H1 (cell line): ENCODE measurements at regions not wholly inside any gene's neighbourhood (a gene's known extent, or its start where the extent isn't known, plus 50 kb on each side); places are given as distances from the start of the nearest gene placed in this dataset.

ENCODE experiments used
- CTCF ChIA-PET: fragments of 300-600 bp; sonication (Branson Sonifier 250); formaldehyde crosslinking; loops from one replicate; lab custom pipeline; 2021; ENCODE audit not compliant: partially characterized antibody; lab: Charles Lee
- POLR2A ChIA-PET: fragments of 300-600 bp; sonication (Branson Sonifier 250); formaldehyde crosslinking; loops from one replicate; lab custom pipeline; 2021; ENCODE audit warnings: inconsistent platforms; ENCODE audit not compliant: partially characterized antibody; lab: Charles Lee
- DNase-seq, 2 experiments: peaks; one replicate each; pipeline versions ENCODE4 v3.0.0 to v3.0.0-alpha.2; 2010 to 2022; ENCODE audit warnings: low spot score in 2 of 2, low read depth in 1 of 2, mixed read lengths in 1 of 2
- FAIRE-seq: peaks from 2 replicates; lab custom pipeline; 2011; peaks lifted over from hg19 to GRCh38; lab: Jason Lieb, UNC
- H2AFZ ChIP-seq: 2 replicates; pipeline ENCODE4 v1.8.1; 2012; ENCODE audit warnings: low read length, inconsistent platforms
- H2AK5ac ChIP-seq: 2 replicates; pipeline ENCODE4 v1.6.1; 2013; ENCODE audit warnings: low read depth, low read length
- H2BK120ac ChIP-seq: replicated peaks from 2 replicates; pipeline ENCODE3; 2013; ENCODE audit warnings: low read depth, low read length, inconsistent platforms
- H2BK12ac ChIP-seq: 2 replicates; pipeline ENCODE4 v1.6.1; 2013; ENCODE audit warnings: low read depth, low read length
- H2BK15ac ChIP-seq: 2 replicates; pipeline ENCODE4 v1.6.1; 2013; ENCODE audit warnings: low read length
- H2BK20ac ChIP-seq: 2 replicates; pipeline ENCODE4 v1.6.1; 2013; ENCODE audit warnings: low read length
- H2BK5ac ChIP-seq: 2 replicates; pipeline ENCODE4 v1.6.1; 2013; ENCODE audit warnings: low read depth, low read length
- H3K14ac ChIP-seq: 2 replicates; pipeline ENCODE4 v1.6.1; 2013; ENCODE audit warnings: inconsistent platforms; ENCODE audit not compliant: insufficient read length
- H3K18ac ChIP-seq: 2 replicates; pipeline ENCODE4 v1.6.1; 2013; ENCODE audit warnings: low read length; ENCODE audit errors: extremely low read depth
- H3K23ac ChIP-seq: 2 replicates; pipeline ENCODE4 v1.6.1; 2013; ENCODE audit warnings: inconsistent platforms; ENCODE audit not compliant: insufficient read length
- H3K23me2 ChIP-seq: 2 replicates; pipeline ENCODE4 v1.6.1; 2013; ENCODE audit warnings: low read depth, low read length
- H3K27ac ChIP-seq: 2 replicates; pipeline ENCODE4 v1.6.1; 2011; ENCODE audit warnings: low read depth, low read length, inconsistent platforms
- H3K27me3 ChIP-seq, 4 experiments: replicated peaks in 1 of 4; 1 replicate in 1 of 4; 2 replicates in 3 of 4; pipeline versions ENCODE4 v1.6.1 to v1.8.1; 2011 to 2013; ENCODE audit warnings: low read length in 3 of 4, mild to moderate bottlenecking in 3 of 4, inconsistent platforms in 2 of 4, mixed read lengths in 2 of 4, moderate library complexity in 1 of 4; ENCODE audit not compliant: control insufficient read depth in 3 of 4, insufficient read depth in 3 of 4; ENCODE audit errors: extremely low read depth in 1 of 4
- H3K36me3 ChIP-seq, 4 experiments: 2 replicates each; pipeline versions ENCODE4 v1.6.1 to v1.8.1; 2011 to 2013; ENCODE audit warnings: mild to moderate bottlenecking in 4 of 4, low read length in 3 of 4, moderate library complexity in 2 of 4, control low read depth in 1 of 4, inconsistent platforms in 1 of 4; ENCODE audit not compliant: insufficient read depth in 4 of 4, control insufficient read depth in 2 of 4
- H3K4ac ChIP-seq: replicated peaks from 2 replicates; pipeline ENCODE3; 2013; ENCODE audit warnings: low read length, low read depth, mixed read lengths, inconsistent platforms; ENCODE audit not compliant: insufficient read length
- H3K4me1 ChIP-seq, 4 experiments: replicated peaks in 1 of 4; 1 replicate in 1 of 4; 2 replicates in 3 of 4; pipeline versions ENCODE4 v1.6.1 to v1.8.1; 2011 to 2013; ENCODE audit warnings: low read length in 3 of 4, inconsistent platforms in 2 of 4, mixed read lengths in 1 of 4; ENCODE audit not compliant: insufficient read depth in 4 of 4, control insufficient read depth in 3 of 4
- H3K4me2 ChIP-seq, 2 experiments: 2 replicates each; pipeline versions ENCODE4 v1.6.1 to v1.8.1; 2011 to 2013; ENCODE audit warnings: low read depth in 2 of 2, low read length in 2 of 2, control low read depth in 1 of 2, inconsistent platforms in 1 of 2, mild to moderate bottlenecking in 1 of 2; ENCODE audit not compliant: insufficient read depth in 1 of 2
- H3K4me3 ChIP-seq, 4 experiments: fragments of 200-600, 300-600 bp in 1 of 4; sonication (generic), shearing (Covaris generic), sonication (Bioruptor Twin) in 1 of 4; 2 replicates each; pipeline versions ENCODE4 v1.5.1 to v1.8.1; 2011 to 2016; ENCODE audit warnings: low read length in 4 of 4, low read depth in 3 of 4, control low read depth in 2 of 4, inconsistent platforms in 2 of 4, mild to moderate bottlenecking in 2 of 4, mixed read lengths in 1 of 4, moderate library complexity in 1 of 4; ENCODE audit not compliant: insufficient read depth in 2 of 4; ENCODE audit errors: extremely low read depth in 1 of 4
- H3K56ac ChIP-seq: replicated peaks from 2 replicates; pipeline ENCODE3; 2013; ENCODE audit warnings: low read depth, mild to moderate bottlenecking, mixed read lengths, low read length, inconsistent platforms; ENCODE audit not compliant: insufficient read length
- H3K79me1 ChIP-seq: 2 replicates; pipeline ENCODE4 v1.6.1; 2013; ENCODE audit warnings: low read depth, low read length, control low read depth
- H3K79me2 ChIP-seq, 2 experiments: 2 replicates each; pipeline versions ENCODE4 v1.6.1 to v1.8.1; 2012 to 2013; ENCODE audit warnings: low read length in 2 of 2, mild to moderate bottlenecking in 2 of 2, inconsistent platforms in 1 of 2; ENCODE audit not compliant: insufficient read depth in 2 of 2, control insufficient read depth in 1 of 2
- H3K9ac ChIP-seq, 4 experiments: replicated peaks in 1 of 4; 1 replicate in 1 of 4; 2 replicates in 3 of 4; pipeline versions ENCODE4 v1.6.1 to v1.8.1; 2011 to 2013; ENCODE audit warnings: low read depth in 3 of 4, low read length in 3 of 4, control low read depth in 2 of 4, mild to moderate bottlenecking in 2 of 4, moderate library complexity in 2 of 4, inconsistent platforms in 1 of 4; ENCODE audit errors: extremely low read depth in 1 of 4
- H3K9me3 ChIP-seq, 2 experiments: 2 replicates each; pipeline versions ENCODE4 v1.6.1 to v1.8.1; 2012 to 2013; ENCODE audit warnings: mild to moderate bottlenecking in 2 of 2, moderate library complexity in 2 of 2, control low read depth in 1 of 2, inconsistent platforms in 1 of 2, low read depth in 1 of 2, low read length in 1 of 2, mixed read lengths in 1 of 2; ENCODE audit not compliant: insufficient read depth in 2 of 2
- H4K20me1 ChIP-seq, 2 experiments: replicated peaks in 1 of 2; 2 replicates each; pipeline versions ENCODE3 to v1.8.1; 2011 to 2013; ENCODE audit warnings: inconsistent platforms in 2 of 2, low read length in 2 of 2, mild to moderate bottlenecking in 1 of 2; ENCODE audit not compliant: insufficient read depth in 2 of 2, control insufficient read depth in 1 of 2
- H4K5ac ChIP-seq: 2 replicates; pipeline ENCODE4 v1.6.1; 2013; ENCODE audit warnings: low read length, low read depth, mixed read lengths, inconsistent platforms; ENCODE audit not compliant: insufficient read length
- H4K8ac ChIP-seq: 2 replicates; pipeline ENCODE4 v1.8.0; 2013; ENCODE audit warnings: mild to moderate bottlenecking, moderate library complexity, low read length, inconsistent platforms; ENCODE audit not compliant: insufficient read depth; ENCODE audit errors: extremely low read depth
- H4K91ac ChIP-seq: replicated peaks from 2 replicates; pipeline ENCODE3; 2013; ENCODE audit warnings: low read length, mixed read lengths, inconsistent platforms; ENCODE audit not compliant: insufficient read length
- CBX8 ChIP-seq: fragments of 300-800, 300-1000 bp; sonication (generic); IDR thresholded peaks from 2 replicates; pipeline ENCODE4 v1.7.1; 2016; ENCODE audit warnings: low read depth, low read length, borderline replicate concordance
- CHD1 ChIP-seq: IDR thresholded peaks from 2 replicates; pipeline ENCODE4 v1.6.1; 2012; ENCODE audit warnings: low read depth, low read length, improper control_type of control experiment
- CTBP2 ChIP-seq: IDR thresholded peaks from 2 replicates; pipeline ENCODE4 v1.7.0; 2011; ENCODE audit warnings: borderline replicate concordance, mild to moderate bottlenecking, moderate library complexity, mixed read lengths, low read length; ENCODE audit not compliant: insufficient read depth, insufficient read length
- EP300 ChIP-seq, 2 experiments: IDR thresholded peaks; 1 replicate in 1 of 2; 2 replicates in 1 of 2; pipeline ENCODE4 v1.6.1; 2011 to 2012; ENCODE audit warnings: low read depth in 2 of 2, low read length in 2 of 2, mild to moderate bottlenecking in 2 of 2, borderline replicate concordance in 1 of 2, inconsistent platforms in 1 of 2, moderate library complexity in 1 of 2
- EZH2 ChIP-seq: fragments of 200-600 bp; sonication (generic); IDR thresholded peaks from 2 replicates; pipeline ENCODE4 v1.7.1; 2012; ENCODE audit warnings: low read depth, mild to moderate bottlenecking, moderate library complexity, low read length, inconsistent platforms; ENCODE audit not compliant: severe bottlenecking
- GABPA ChIP-seq: IDR thresholded peaks from 2 replicates; pipeline ENCODE4 v1.6.1; 2011; ENCODE audit warnings: mild to moderate bottlenecking, low read length, moderate library complexity, borderline replicate concordance; ENCODE audit not compliant: insufficient read depth
- GTF2F1 ChIP-seq: IDR thresholded peaks from 2 replicates; pipeline ENCODE4 v1.6.1; 2012; ENCODE audit warnings: low read depth, low read length, improper control_type of control experiment, borderline replicate concordance
- JUN ChIP-seq: IDR thresholded peaks from 2 replicates; pipeline ENCODE4 v1.6.1; 2011; ENCODE audit warnings: low read depth, mild to moderate bottlenecking, improper control_type of control experiment, low read length
- PHF8 ChIP-seq: fragments of 200-600 bp; sonication (generic); conservative IDR thresholded peaks from 2 replicates; pipeline ENCODE4 v1.7.1; 2012; ENCODE audit warnings: low read depth, mild to moderate bottlenecking, inconsistent platforms, low read length, moderate library complexity
- RBBP5 ChIP-seq: IDR thresholded peaks from 2 replicates; pipeline ENCODE4 v1.7.1; 2012; ENCODE audit warnings: low read depth, mild to moderate bottlenecking, inconsistent platforms, low read length, moderate library complexity, borderline replicate concordance
- RFX5 ChIP-seq: IDR thresholded peaks from 2 replicates; pipeline ENCODE4 v1.6.1; 2011; ENCODE audit warnings: low read depth, low read length, improper control_type of control experiment, borderline replicate concordance
- SAP30 ChIP-seq: fragments of 300-600 bp; sonication (generic); IDR thresholded peaks from 2 replicates; pipeline ENCODE4 v1.7.1; 2012; ENCODE audit warnings: low read length, moderate library complexity, mild to moderate bottlenecking, inconsistent platforms; ENCODE audit not compliant: insufficient read depth, insufficient replicate concordance
- YY1 ChIP-seq: IDR thresholded peaks from 2 replicates; pipeline ENCODE4 v1.6.1; 2011; ENCODE audit warnings: low read depth, mild to moderate bottlenecking, low read length

GRCh38 chr5:125450771-125451170 is 704.3 kb upstream of the ZNF608 start (continued):
- no peak for TF ChIP-seq CTBP2

DNA sequence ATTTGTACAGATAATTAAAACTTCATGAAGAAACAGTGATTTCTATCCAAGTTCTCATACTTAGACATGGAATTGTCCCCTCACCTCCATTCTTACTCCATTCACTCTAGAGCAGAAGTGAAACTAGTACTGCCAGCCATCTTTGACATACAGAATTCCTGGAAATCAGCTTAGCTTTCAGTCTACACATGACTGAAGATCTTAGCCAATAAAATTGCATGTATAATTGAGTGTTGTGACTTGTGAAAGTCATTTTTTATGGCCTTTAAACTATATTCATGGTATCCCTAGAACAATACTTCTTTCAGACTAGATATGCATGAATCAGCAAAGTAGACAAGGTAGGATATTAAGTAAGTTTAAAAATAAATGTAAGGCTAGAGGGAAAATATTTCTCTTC is 705.2 kb upstream of the ZNF608 start:
- no peak overlapping the region for H3K18ac ChIP-seq
- H3K27ac ChIP-seq: no peak overlapping the region
- no peak overlapping the region for H3K4ac ChIP-seq
- no peak overlapping the region for H3K4me2 ChIP-seq
- no peak overlapping the region for H3K23ac ChIP-seq
- H2BK12ac ChIP-seq: no peak overlapping the region
- no peaks in the 10 kb centered on the region for H3K9me3 ChIP-seq
- ChIA-PET POLR2A (no interaction called here), CTCF (interaction anchor here (0.9 kb wide), 1 partner anchor 14 kb away, joined by 4 read pairs; no protein-coding TSS in a partner anchor)
- no peak overlapping the region for H4K91ac ChIP-seq
- H4K5ac ChIP-seq: no peak overlapping the region
- DNase-seq (no peak), FAIRE-seq (no peak)
- no peaks in the 10 kb centered on the region for H3K4me1 ChIP-seq
- H3K14ac ChIP-seq: no peak overlapping the region
- H2BK15ac ChIP-seq: no peak overlapping the region
- no peak overlapping the region for H3K56ac ChIP-seq
- H2BK20ac ChIP-seq: no peak overlapping the region
- no peak overlapping the region for H2BK5ac ChIP-seq
- H3K9ac ChIP-seq: no peak overlapping the region
- H3K79me2 ChIP-seq: no peaks in the 10 kb centered on the region
- H4K20me1 ChIP-seq: no peaks in the 10 kb centered on the region
- no peak overlapping the region for H2AK5ac ChIP-seq
- H3K79me1 ChIP-seq: no peaks in the 10 kb centered on the region
- no peaks in the 10 kb centered on the region for H3K23me2 ChIP-seq
- H3K36me3 ChIP-seq: no peaks in the 10 kb centered on the region
- no peak overlapping the region for H2BK120ac ChIP-seq
- H3K27me3 ChIP-seq: no peaks in the 10 kb centered on the region
- no peak overlapping the region for H2AFZ ChIP-seq
- no peak overlapping the region for H4K8ac ChIP-seq
- H3K4me3 ChIP-seq: no peak overlapping the region
- TF ChIP-seq RFX5 (no peak), EZH2 (no peak), CBX8 (no peak), SAP30 (no peak), GTF2F1 (no peak), PHF8 (no peak), YY1 (no peak), RBBP5 (no peak), EP300 (IDR thresholded peaks at IDR 0.05; ENCODE audit: borderline replicate concordance in 1 of 2, low read depth in 2 of 2, low read length in 2 of 2) (no peak), GABPA (no peak), JUN (no peak), CHD1 (no peak)
